Neutrophil (primary cell): ENCODE measurements at regions not wholly inside any gene's neighbourhood (a gene's known extent, or its start where the extent isn't known, plus 50 kb on each side); places are given as distances from the start of the nearest gene placed in this dataset.

Experiments used
- H3K27ac ChIP-seq: fragments of 200-600 bp; sonication (generic); 2 replicates; pipeline ENCODE4 v1.5.1; 2016; ENCODE audit warnings: mild to moderate bottlenecking, moderate library complexity
- H3K27me3 ChIP-seq: fragments of 200-600 bp; sonication (generic); 2 replicates; pipeline ENCODE4 v1.6.0; 2016; ENCODE audit warnings: mild to moderate bottlenecking
- H3K36me3 ChIP-seq: fragments of 200-600 bp; sonication (generic); 2 replicates; pipeline ENCODE4 v1.5.1; 2017
- H3K4me1 ChIP-seq, 2 experiments: fragments of 200-600 bp in 1 of 2; sonication (generic) in 1 of 2; 1 replicate in 1 of 2; 2 replicates in 1 of 2; pipeline versions ENCODE4 v1.5.1 to v1.6.1; 2013 to 2016; ENCODE audit warnings: low read depth in 1 of 2, low read length in 1 of 2, mild to moderate bottlenecking in 1 of 2, moderate library complexity in 1 of 2; ENCODE audit not compliant: control insufficient read depth in 1 of 2, insufficient read depth in 1 of 2
- H3K4me3 ChIP-seq, 2 experiments: fragments of 200-600 bp in 1 of 2; sonication (generic) in 1 of 2; 1 replicate in 1 of 2; 2 replicates in 1 of 2; pipeline ENCODE4 v1.5.1; 2013 to 2016; ENCODE audit warnings: low read depth in 1 of 2, low read length in 1 of 2, mild to moderate bottlenecking in 1 of 2, moderate library complexity in 1 of 2
- H3K9me3 ChIP-seq: fragments of 200-600 bp; sonication (generic); 2 replicates; pipeline ENCODE4 v1.5.1; 2016
- CTCF ChIP-seq: fragments of 200-600 bp; sonication (generic); IDR thresholded peaks from 2 replicates; pipeline ENCODE4 v1.5.1; 2016; ENCODE audit warnings: antibody characterized with exemption

GRCh38 chr1:208919371-208919770 lies 664.1 kb upstream of the CAMK1G start:
- no peak overlapping the region for H3K27ac ChIP-seq

GRCh38 chr1:208921259-208921658 lies 662.3 kb upstream of the CAMK1G start:
- Histone ChIP-seq H3K27me3 (no peaks in the 10 kb centered on the region), H3K36me3 (no peaks in the 10 kb centered on the region), H3K27ac (no peak overlapping the region), H3K9me3 (no peaks in the 10 kb centered on the region), H3K4me1 (no peaks in the 10 kb centered on the region), H3K4me3 (no peak overlapping the region)
- TF ChIP-seq CTCF, result no peak

More at GRCh38 chr1:208919371-208919770, 664.1 kb upstream of the CAMK1G start:
- no peaks in the 10 kb centered on the region for H3K4me1 ChIP-seq
- no peaks in the 10 kb centered on the region for H3K27me3 ChIP-seq
- no peaks in the 10 kb centered on the region for H3K9me3 ChIP-seq
- no peak for TF ChIP-seq CTCF
- no peak overlapping the region for H3K4me3 ChIP-seq
- no peaks in the 10 kb centered on the region for H3K36me3 ChIP-seq

- Histone ChIP-seq H3K36me3 (no peaks in the 10 kb centered on the region), H3K4me1 (no peaks in the 10 kb centered on the region), H3K4me3 (no peak overlapping the region), H3K9me3 (no peaks in the 10 kb centered on the region), H3K27ac (no peak overlapping the region), H3K27me3 (no peaks in the 10 kb centered on the region)
- TF ChIP-seq CTCF, result no peak
These were observed 660.1 kb upstream of the CAMK1G start for GRCh38 chr1:208923456-208923855.

GRCh38 chr1:208923946-208924720 lies 659.4 kb upstream of the CAMK1G start:
- H3K27me3 ChIP-seq, result no peaks in the 10 kb centered on the region
- H3K27ac ChIP-seq, result no peak overlapping the region
- H3K36me3 ChIP-seq, result no peaks in the 10 kb centered on the region
- H3K4me3 ChIP-seq, result no peak overlapping the region
- no peaks in the 10 kb centered on the region for H3K4me1 ChIP-seq
- TF ChIP-seq CTCF, result no peak
- no peaks in the 10 kb centered on the region for H3K9me3 ChIP-seq

GRCh38 chr1:208924928-208925327 lies 658.6 kb upstream of the CAMK1G start:
- Histone ChIP-seq H3K27me3 (no peaks in the 10 kb centered on the region), H3K27ac (no peak overlapping the region), H3K4me1 (no peaks in the 10 kb centered on the region), H3K9me3 (no peaks in the 10 kb centered on the region), H3K4me3 (no peak overlapping the region), H3K36me3 (no peaks in the 10 kb centered on the region)
- no peak for TF ChIP-seq CTCF
